ENCODE measurements at regions not wholly inside any gene's neighbourhood (a gene's known extent, or its start where the extent isn't known, plus 50 kb on each side); places are given as distances from the start of the nearest gene placed in this dataset.

DNA sequence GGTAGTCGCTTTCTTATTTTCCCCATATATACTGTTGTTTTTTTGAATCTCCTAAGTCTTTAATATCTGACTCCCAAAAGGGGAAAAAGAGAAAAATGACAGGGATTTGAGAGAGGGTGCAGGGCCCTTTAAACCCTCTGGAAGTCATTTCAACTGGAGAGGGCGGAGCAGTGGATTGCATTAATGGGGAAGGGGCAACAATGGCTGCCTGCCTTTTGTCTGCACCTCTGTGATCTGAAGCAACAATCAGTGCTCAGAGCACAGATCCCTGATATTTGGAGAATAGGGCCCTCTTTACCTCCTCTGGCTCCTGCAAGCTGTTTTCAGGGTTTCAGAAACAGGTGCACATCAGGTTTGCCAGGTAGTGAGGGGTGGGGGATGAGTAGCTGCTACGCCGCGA is 1458.3 kb upstream of the TENM3 start:
- Histone ChIP-seq H3K4ac (ENCODE audit: low read depth, low read length) (no peak overlapping the region), H2AK9ac (replicated peaks; ENCODE audit: low read depth, low read length, poor library complexity) (no peak overlapping the region), H3K18ac (ENCODE audit: low read depth, low read length) (no peak overlapping the region), H3K4me2 (ENCODE audit: low read depth, low read length) (no peak overlapping the region), H3K9ac (ENCODE audit: low read depth, low read length) (no peak overlapping the region), H3K9me1 (ENCODE audit: insufficient read depth, low read length) (no peaks in the 10 kb centered on the region), H3K14ac (replicated peaks; ENCODE audit: low read depth, low read length) (no peak overlapping the region), H3K36me3 (ENCODE audit: control insufficient read depth, insufficient read depth, low read length) (no peaks in the 10 kb centered on the region), H3K4me1 (ENCODE audit: control insufficient read depth, insufficient read depth, low read length) (no peaks in the 10 kb centered on the region), H3K79me1 (ENCODE audit: low read depth in 1 of 2, low read length in 2 of 2) (no peaks in the 10 kb centered on the region), H3K27ac (ENCODE audit: insufficient read depth, low read length) (no peak overlapping the region), H4K5ac (ENCODE audit: low read depth, low read length) (no peak overlapping the region), H3K56ac (ENCODE audit: extremely low read depth, insufficient read depth, low read length) (no peak overlapping the region), H4K91ac (ENCODE audit: insufficient read depth, low read depth, low read length) (no peak overlapping the region), H2BK5ac (ENCODE audit: low read depth, low read length, poor library complexity, severe bottlenecking) (no peak overlapping the region), H2AK5ac (ENCODE audit: low read depth, low read length) (no peak overlapping the region), H2BK20ac (ENCODE audit: low read depth, low read length) (no peak overlapping the region), H2BK120ac (ENCODE audit: low read depth, low read length) (no peak overlapping the region), H4K8ac (ENCODE audit: low read depth in 2 of 2, low read length in 2 of 2) (no peak overlapping the region), H4K20me1 (ENCODE audit: insufficient read depth, low read length) (no peaks in the 10 kb centered on the region), H2AFZ (replicated peaks; ENCODE audit: low read length, poor library complexity) (no peak overlapping the region), H3K27me3 (ENCODE audit: control insufficient read depth, insufficient read depth, low read length) (no peaks in the 10 kb centered on the region), H3K4me3 (ENCODE audit: insufficient read depth, low read depth, low read length) (no peak overlapping the region), H3K23ac (ENCODE audit: low read depth, low read length) (no peak overlapping the region), H3K9me3 (ENCODE audit: control insufficient read depth, insufficient read depth, low read length) (no peaks in the 10 kb centered on the region), H2BK15ac (ENCODE audit: low read depth, low read length) (no peak overlapping the region)
- POLR2A ChIA-PET (ENCODE audit: unreplicated experiment) = no interaction called here
- no peak for ATAC-seq (ENCODE audit: low read depth)
- BruUV-seq (replicated peaks) = no TSS peak
- dilution Hi-C loops (cut with HindIII; ENCODE audit: low sequenced_read_pairs, unreplicated experiment) = no loop called here
- CTCF ChIA-PET = interaction anchor here (0.6 kb wide), 1 partner anchor 29 kb away, joined by 3 read pairs; no protein-coding TSS in a partner anchor
- intact Hi-C loops (cut with micrococcal nuclease) = loop anchor here (1.0 kb wide), 1 partner anchor 121 kb away; no protein-coding TSS in a partner anchor
- DNase-seq = no peak
- in situ Hi-C loops (cut with MboI; ENCODE audit: low sequenced_read_pairs) = no loop called here
- WGBS, 2 experiments (ENCODE audit: extremely low coverage in 2 of 2, insufficient read length in 1 of 2) = 67% methylated on average over 1 of the region's 5 CpGs; no CpG with 5 or more reads in 1 of the 2 experiments
- TF ChIP-seq SMC3 (IDR thresholded peaks at IDR 0.05; ENCODE audit: low read depth, low read length) = no peak
- TF ChIP-seq CHD1 (IDR thresholded peaks at IDR 0.05; ENCODE audit: low read depth, low read length) = no peak
- no peak for TF ChIP-seq FOS (IDR thresholded peaks at IDR 0.05; ENCODE audit: low read depth, low read length)
- TF ChIP-seq BHLHE40 (IDR thresholded peaks at IDR 0.05; ENCODE audit: low read depth, low read length) = no peak

All from IMR-90 (cell line).